ENCODE measurements at regions not wholly inside any gene's neighbourhood (a gene's known extent, or its start where the extent isn't known, plus 50 kb on each side); places are given as distances from the start of the nearest gene placed in this dataset.
"Not testable (repeated sequence)": the region's sequence is repeated elsewhere in the genome, so short reads cannot be mapped to it uniquely, and the experiment has no call there.

DNA sequence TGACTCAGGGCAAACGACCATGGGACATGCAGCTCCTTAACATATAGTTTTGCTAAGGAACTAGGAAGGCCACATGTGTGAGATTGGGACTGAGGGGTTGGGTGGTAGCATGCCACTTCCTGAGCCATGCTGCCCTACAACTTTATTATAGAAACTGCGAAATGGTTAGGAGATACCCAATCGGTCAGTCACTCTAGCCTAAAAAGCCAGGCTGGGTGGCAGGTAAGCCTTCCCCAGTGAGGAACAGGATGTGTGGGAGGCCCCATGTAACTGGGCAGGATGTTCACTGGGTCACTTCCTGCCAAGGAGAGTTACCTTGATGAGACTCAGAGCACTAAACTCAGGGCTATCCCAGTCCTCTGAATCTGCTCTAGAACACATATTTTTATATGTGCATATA lies 123.5 kb downstream of the MAP3K7 start:
- no peak overlapping the region for H3K4me3 ChIP-seq (ENCODE audit: low read depth, low read length)
- no peak for TF ChIP-seq CTCF (IDR thresholded peaks at IDR 0.05; ENCODE audit: low read depth, low read length)

GRCh38 chr6:90462102-90462501 lies 124.8 kb downstream of the MAP3K7 start:
- H3K4me3 ChIP-seq (ENCODE audit: low read depth, low read length), result no peak overlapping the region
- TF ChIP-seq CTCF (IDR thresholded peaks at IDR 0.05; ENCODE audit: low read depth, low read length), result no peak

DNA sequence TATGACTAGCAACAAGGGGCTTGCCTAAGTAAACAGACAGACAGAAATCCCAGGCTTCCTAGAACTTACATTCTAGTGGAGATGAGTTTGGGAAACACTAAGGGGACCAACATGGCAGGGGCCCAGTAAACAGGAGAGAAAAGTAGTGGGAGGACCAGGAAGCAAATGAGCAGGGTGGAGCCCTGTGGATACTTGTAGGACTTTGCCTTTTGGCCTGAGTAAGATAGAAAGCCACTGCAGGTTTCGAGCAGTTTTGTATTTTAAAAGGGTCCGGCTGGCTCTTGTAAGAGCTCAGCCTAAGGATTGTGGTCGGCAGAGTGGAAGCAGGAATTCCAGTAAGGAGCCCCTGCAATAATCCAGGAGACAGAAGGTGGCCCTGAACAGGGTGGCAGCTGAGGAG lies 125.5 kb downstream of the MAP3K7 start:
- no peak overlapping the region for H3K4me3 ChIP-seq (ENCODE audit: low read depth, low read length)
- TF ChIP-seq CTCF (IDR thresholded peaks at IDR 0.05; ENCODE audit: low read depth, low read length), result no peak

- TF ChIP-seq CTCF (IDR thresholded peaks at IDR 0.05; ENCODE audit: low read depth, low read length), result no peak
Measured at GRCh38 chr6:90460051-90460450, 126.8 kb downstream of the MAP3K7 start.

GRCh38 chr6:90459225-90459758 lies 127.6 kb downstream of the MAP3K7 start:
- TF ChIP-seq CTCF (IDR thresholded peaks at IDR 0.05; ENCODE audit: low read depth, low read length), result no peak
- no peak overlapping the region for H3K4me3 ChIP-seq (ENCODE audit: low read depth, low read length)

More at GRCh38 chr6:90460051-90460450, 126.8 kb downstream of the MAP3K7 start:
- H3K4me3 ChIP-seq (ENCODE audit: low read depth, low read length), result no peak overlapping the region

DNA sequence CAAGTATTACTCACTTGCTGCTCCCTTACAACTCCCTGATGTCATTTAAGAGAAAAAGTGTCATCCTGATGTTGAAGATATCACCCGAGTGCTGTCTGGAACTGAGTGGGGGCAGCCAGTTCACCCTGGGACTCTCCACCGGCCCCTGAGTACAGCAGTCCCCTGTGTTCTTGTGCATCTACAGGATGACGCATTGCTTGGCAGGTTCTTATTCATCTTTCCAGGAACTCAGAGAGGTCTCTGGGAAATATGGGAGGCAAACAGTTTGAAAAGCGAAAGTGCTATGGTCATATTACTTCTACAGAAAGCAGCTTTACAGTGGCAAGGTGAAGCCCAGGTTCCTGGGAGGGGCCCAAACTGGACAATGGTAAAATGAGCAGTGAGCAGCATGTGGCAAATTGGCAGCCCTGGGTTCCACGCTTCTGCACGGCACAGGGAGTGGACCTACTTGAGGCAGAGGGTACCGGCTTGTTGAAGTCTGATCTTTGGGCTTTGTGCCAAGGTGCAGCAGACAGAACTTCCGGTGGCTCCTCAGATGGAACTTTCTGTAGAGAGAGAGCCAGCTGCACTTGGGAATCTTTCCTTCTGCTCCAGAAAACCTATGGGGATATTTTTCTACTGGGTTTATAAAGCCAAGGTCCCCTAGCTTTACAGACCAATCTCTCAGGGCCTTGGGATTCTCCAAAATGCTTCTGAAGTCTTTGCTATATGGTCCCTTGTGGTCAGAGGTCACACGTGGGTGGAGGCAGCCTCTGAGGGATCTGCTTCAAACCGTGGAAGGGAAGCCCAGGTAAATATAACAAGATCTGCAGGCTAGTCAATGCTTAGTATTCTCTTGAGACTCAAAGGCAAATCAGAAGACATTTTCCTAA lies 128.3 kb downstream of the MAP3K7 start:
- TF ChIP-seq CTCF (IDR thresholded peaks at IDR 0.05; ENCODE audit: low read depth, low read length), result no peak
- H3K4me3 ChIP-seq (ENCODE audit: low read depth, low read length), result no peak overlapping the region

- no peak overlapping the region for H3K4me3 ChIP-seq (ENCODE audit: low read depth, low read length)
- no peak for TF ChIP-seq CTCF (IDR thresholded peaks at IDR 0.05; ENCODE audit: low read depth, low read length)
Measured at GRCh38 chr6:90457867-90458259, 129.0 kb downstream of the MAP3K7 start.

- not testable (repeated sequence) for H3K4me3 ChIP-seq (ENCODE audit: low read depth, low read length)
Measured at GRCh38 chr6:90456997-90457866, 129.6 kb downstream of the MAP3K7 start.
